ENCODE measurements at regions not wholly inside any gene's neighbourhood (a gene's known extent, or its start where the extent isn't known, plus 50 kb on each side); places are given as distances from the start of the nearest gene placed in this dataset.

GRCh38 chr17:20797292-20797691 is 217.8 kb downstream of the CDRT15L2 start:
- TF ChIP-seq, protein P1, sequence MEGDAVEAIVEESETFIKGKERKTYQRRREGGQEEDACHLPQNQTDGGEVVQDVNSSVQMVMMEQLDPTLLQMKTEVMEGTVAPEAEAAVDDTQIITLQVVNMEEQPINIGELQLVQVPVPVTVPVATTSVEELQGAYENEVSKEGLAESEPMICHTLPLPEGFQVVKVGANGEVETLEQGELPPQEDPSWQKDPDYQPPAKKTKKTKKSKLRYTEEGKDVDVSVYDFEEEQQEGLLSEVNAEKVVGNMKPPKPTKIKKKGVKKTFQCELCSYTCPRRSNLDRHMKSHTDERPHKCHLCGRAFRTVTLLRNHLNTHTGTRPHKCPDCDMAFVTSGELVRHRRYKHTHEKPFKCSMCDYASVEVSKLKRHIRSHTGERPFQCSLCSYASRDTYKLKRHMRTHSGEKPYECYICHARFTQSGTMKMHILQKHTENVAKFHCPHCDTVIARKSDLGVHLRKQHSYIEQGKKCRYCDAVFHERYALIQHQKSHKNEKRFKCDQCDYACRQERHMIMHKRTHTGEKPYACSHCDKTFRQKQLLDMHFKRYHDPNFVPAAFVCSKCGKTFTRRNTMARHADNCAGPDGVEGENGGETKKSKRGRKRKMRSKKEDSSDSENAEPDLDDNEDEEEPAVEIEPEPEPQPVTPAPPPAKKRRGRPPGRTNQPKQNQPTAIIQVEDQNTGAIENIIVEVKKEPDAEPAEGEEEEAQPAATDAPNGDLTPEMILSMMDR (IDR thresholded peaks at IDR 0.05; ENCODE audit: low read length): no peak
- no peak for TF ChIP-seq EZH2 (optimal IDR thresholded peaks at IDR 0.05; ENCODE audit: low read depth, low read length)
- no peak for TF ChIP-seq EZH2phosphoT487 (IDR thresholded peaks at IDR 0.05; ENCODE audit: low read length)

Measured in MM.1S (cell line).